ENCODE measurements at regions not wholly inside any gene's neighbourhood (a gene's known extent, or its start where the extent isn't known, plus 50 kb on each side); places are given as distances from the start of the nearest gene placed in this dataset.
"Not testable (repeated sequence)": the region's sequence is repeated elsewhere in the genome, so short reads cannot be mapped to it uniquely, and the experiment has no call there.

GRCh38 chr4:66212489-66212888 is 542.2 kb upstream of the EPHA5 start:
- intact Hi-C loops (cut with micrococcal nuclease), result no loop called here

GRCh38 chr4:66204534-66205247 is 534.4 kb upstream of the EPHA5 start:
- intact Hi-C loops (cut with micrococcal nuclease), result no loop called here

- intact Hi-C loops (cut with micrococcal nuclease), result no loop called here
Measured at GRCh38 chr4:66202870-66203269, 532.6 kb upstream of the EPHA5 start.

GRCh38 chr4:66197451-66197850 is 527.2 kb upstream of the EPHA5 start:
- intact Hi-C loops (cut with micrococcal nuclease), result no loop called here

GRCh38 chr4:66193487-66193886 is 523.2 kb upstream of the EPHA5 start:
- intact Hi-C loops (cut with micrococcal nuclease), result loop anchor here (1.0 kb wide), 1 partner anchor 35 kb away; no protein-coding TSS in a partner anchor

GRCh38 chr4:66187175-66187720 is 517.0 kb upstream of the EPHA5 start:
- intact Hi-C loops (cut with micrococcal nuclease), result no loop called here

GRCh38 chr4:66186095-66186494 is 515.8 kb upstream of the EPHA5 start:
- intact Hi-C loops (cut with micrococcal nuclease), result no loop called here

- intact Hi-C loops (cut with micrococcal nuclease), result no loop called here
Measured at GRCh38 chr4:66182636-66183035, 512.3 kb upstream of the EPHA5 start.

GRCh38 chr4:66178906-66179305 is 508.6 kb upstream of the EPHA5 start:
- intact Hi-C loops (cut with micrococcal nuclease), result no loop called here

- intact Hi-C loops (cut with micrococcal nuclease), result no loop called here
Measured at GRCh38 chr4:66169341-66169740, 499.1 kb upstream of the EPHA5 start.

- intact Hi-C loops (cut with micrococcal nuclease), result no loop called here
Measured at GRCh38 chr4:66164869-66165268, 494.6 kb upstream of the EPHA5 start.

- intact Hi-C loops (cut with micrococcal nuclease), result no loop called here
Measured at GRCh38 chr4:66160606-66161005, 490.3 kb upstream of the EPHA5 start.

GRCh38 chr4:66157594-66157993 is 487.3 kb upstream of the EPHA5 start:
- intact Hi-C loops (cut with micrococcal nuclease), result no loop called here

GRCh38 chr4:66130042-66130441 is 459.8 kb upstream of the EPHA5 start:
- intact Hi-C loops (cut with micrococcal nuclease), result no loop called here

GRCh38 chr4:66123831-66124413 is 453.6 kb upstream of the EPHA5 start:
- intact Hi-C loops (cut with micrococcal nuclease), result no loop called here

- intact Hi-C loops (cut with micrococcal nuclease), result no loop called here
Measured at GRCh38 chr4:66123190-66123589, 452.9 kb upstream of the EPHA5 start.

GRCh38 chr4:66115231-66115630 is 444.9 kb upstream of the EPHA5 start:
- intact Hi-C loops (cut with micrococcal nuclease), result not testable (repeated sequence)

GRCh38 chr4:66108898-66109297 is 438.6 kb upstream of the EPHA5 start:
- intact Hi-C loops (cut with micrococcal nuclease), result no loop called here

GRCh38 chr4:66097218-66097617 is 426.9 kb upstream of the EPHA5 start:
- intact Hi-C loops (cut with micrococcal nuclease), result no loop called here

GRCh38 chr4:66095065-66095464 is 424.8 kb upstream of the EPHA5 start:
- intact Hi-C loops (cut with micrococcal nuclease), result no loop called here

- intact Hi-C loops (cut with micrococcal nuclease), result no loop called here
Measured at GRCh38 chr4:66094070-66094469, 423.8 kb upstream of the EPHA5 start.

GRCh38 chr4:66091786-66092185 is 421.5 kb upstream of the EPHA5 start:
- intact Hi-C loops (cut with micrococcal nuclease), result no loop called here

GRCh38 chr4:66073961-66074360 is 403.7 kb upstream of the EPHA5 start:
- intact Hi-C loops (cut with micrococcal nuclease), result no loop called here
